Activated T-cell treated with anti-CD3 and anti-CD28 coated beads, Interleukin-2, amount 50 U/mL, for 72 hours (primary cell): ENCODE measurements at regions not wholly inside any gene's neighbourhood (a gene's known extent, or its start where the extent isn't known, plus 50 kb on each side); places are given as distances from the start of the nearest gene placed in this dataset.
A peak's percentile ranks its signal among the peaks of the same experiment; 100 is the strongest.
"Not testable (repeated sequence)": the region's sequence is repeated elsewhere in the genome, so short reads cannot be mapped to it uniquely, and the experiment has no call there.

ENCODE experiments used
- ATAC-seq, 2 donors: fragments of 150-1000 bp; cut with Tn5 transposase; replicated peaks in 1 of 2; 2 replicates each; pipeline ENCODE4 v1.10.0; 2021; ENCODE audit warnings: moderate library complexity in 2 of 2, mild to moderate bottlenecking in 1 of 2
- DNase-seq, 2 donors: peaks; one replicate each; pipeline ENCODE4 v3.0.0; 2021 to 2022; ENCODE audit warnings: mixed read lengths in 1 of 2
- H3K27ac Mint-ChIP-seq: one replicate; pipeline ENCODE4 v1.8.0; 2022; ENCODE audit warnings: mild to moderate bottlenecking, moderate library complexity, mixed read lengths
- H3K27me3 Mint-ChIP-seq: one replicate; pipeline ENCODE4 v1.8.0; 2022; ENCODE audit warnings: low read depth, mixed read lengths
- H3K36me3 Mint-ChIP-seq, 2 donors: one replicate each; pipeline ENCODE4 v1.8.0; 2022; ENCODE audit warnings: mixed read lengths in 2 of 2, mild to moderate bottlenecking in 1 of 2; ENCODE audit not compliant: insufficient read depth in 2 of 2
- H3K4me1 Mint-ChIP-seq: one replicate; pipeline ENCODE4 v1.8.0; 2022; ENCODE audit warnings: low read depth, mixed read lengths
- H3K4me3 Mint-ChIP-seq, 2 donors: one replicate each; pipeline ENCODE4 v1.8.0; 2022; ENCODE audit warnings: mild to moderate bottlenecking in 2 of 2, mixed read lengths in 2 of 2, moderate library complexity in 2 of 2
- H3K9me3 Mint-ChIP-seq, 2 donors: one replicate each; pipeline ENCODE4 v1.8.0; 2022; ENCODE audit warnings: mixed read lengths in 2 of 2

DNA sequence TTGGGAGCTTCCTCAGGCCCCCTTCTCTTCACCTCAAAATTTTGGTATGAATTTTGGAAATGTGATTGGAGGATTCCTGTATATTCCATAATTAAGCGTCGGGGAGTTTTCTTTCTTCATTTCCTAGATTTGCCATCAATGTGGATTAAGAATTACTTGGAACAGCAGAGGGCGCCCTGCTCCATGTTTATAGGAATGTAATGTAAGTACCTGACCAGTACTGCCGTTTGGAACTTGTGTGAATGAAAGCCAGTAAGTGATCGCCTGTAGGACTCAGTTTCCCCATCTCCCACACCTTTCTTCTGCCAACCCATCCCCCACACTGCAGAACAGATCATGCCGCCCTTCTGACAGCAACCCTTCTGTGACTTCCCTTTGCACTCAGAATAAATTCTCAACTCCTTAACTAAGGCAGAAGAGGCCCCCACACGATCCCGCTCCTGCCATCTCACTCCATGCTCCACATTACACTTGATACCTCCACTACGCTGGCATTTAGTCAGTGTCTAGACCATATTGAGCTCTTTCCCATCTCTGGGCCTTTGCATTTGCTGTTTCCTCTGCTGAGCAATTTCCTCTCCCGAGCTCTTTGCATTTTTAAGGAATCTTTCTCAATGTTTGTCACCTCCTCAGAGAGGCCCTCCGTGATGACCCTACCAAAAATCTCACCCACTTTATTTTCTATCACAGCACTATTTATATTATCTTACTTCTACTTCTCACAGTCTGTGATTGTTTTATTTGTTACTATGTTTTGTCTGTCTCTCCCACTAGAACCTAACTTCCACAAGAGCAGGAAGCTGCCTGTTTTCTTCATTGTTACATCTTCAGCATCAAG lies 79.5 kb upstream of the HTR4 start:
- H3K4me1 Mint-ChIP-seq = no peaks in the 10 kb centered on the region
- no peaks in the 10 kb centered on the region for H3K36me3 Mint-ChIP-seq
- peaks cover 31% of the 10 kb centered on the region for H3K27me3 Mint-ChIP-seq
- no peaks in the 10 kb centered on the region for H3K9me3 Mint-ChIP-seq
- no peak overlapping the region for H3K4me3 Mint-ChIP-seq
- H3K27ac Mint-ChIP-seq = no peak overlapping the region
- peak; percentile 74 to 75 for DNase-seq
- ATAC-seq = peak; percentile 30 to 36

DNA sequence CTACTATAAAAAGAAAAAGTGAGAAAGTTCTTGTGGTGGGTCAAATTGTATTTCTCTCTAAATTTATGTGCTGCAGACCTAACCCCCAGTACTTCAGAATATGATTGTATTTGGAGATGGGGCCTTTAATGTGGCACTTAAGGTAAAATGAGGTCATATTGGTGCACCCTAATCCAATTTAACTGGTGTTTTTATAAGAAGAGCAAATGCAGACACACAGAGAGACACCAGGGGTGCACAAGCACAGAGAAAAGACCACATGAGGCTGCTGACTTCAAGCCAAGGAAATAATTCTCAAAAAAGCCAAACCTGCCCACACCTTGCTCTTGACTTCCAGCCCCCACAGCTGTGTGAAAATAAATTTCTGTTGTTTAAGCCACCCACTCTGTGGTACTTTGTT lies 80.2 kb upstream of the HTR4 start:
- DNase-seq (no peak), ATAC-seq (no peak)
- H3K4me1 Mint-ChIP-seq = no peaks in the 10 kb centered on the region
- H3K9me3 Mint-ChIP-seq = no peaks in the 10 kb centered on the region
- no peak overlapping the region for H3K4me3 Mint-ChIP-seq
- H3K27ac Mint-ChIP-seq = no peak overlapping the region
- H3K27me3 Mint-ChIP-seq = peaks cover 35% of the 10 kb centered on the region
- H3K36me3 Mint-ChIP-seq = no peaks in the 10 kb centered on the region

DNA sequence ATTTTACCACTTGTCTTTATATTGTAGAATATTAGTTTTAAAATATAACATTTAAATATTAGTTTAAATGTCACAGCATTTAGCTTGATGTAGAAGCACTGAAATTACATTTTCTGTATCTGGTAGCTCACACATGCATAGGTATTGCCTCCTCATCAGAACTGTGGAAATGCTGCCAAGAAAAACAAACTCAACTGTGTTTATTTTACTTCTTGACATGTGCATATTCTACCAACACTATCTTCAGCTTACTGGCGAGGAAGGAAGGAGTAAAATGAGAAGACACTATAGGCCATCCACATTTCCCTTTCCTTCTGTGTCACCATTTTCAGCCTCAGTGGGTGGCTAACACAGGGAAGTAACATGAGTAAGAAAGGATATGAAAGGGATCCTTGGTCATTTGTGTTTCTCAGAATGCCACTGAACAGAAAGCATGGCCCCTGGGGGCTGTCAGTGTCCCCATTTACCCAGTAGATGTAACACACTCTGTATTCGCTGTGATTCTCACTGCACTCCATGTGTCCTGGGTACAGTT lies 81.0 kb upstream of the HTR4 start:
- no peak for DNase-seq
- Mint-ChIP-seq H3K4me3 (no peak overlapping the region), H3K36me3 (no peaks in the 10 kb centered on the region), H3K4me1 (no peaks in the 10 kb centered on the region), H3K27ac (no peak overlapping the region), H3K9me3 (no peaks in the 10 kb centered on the region), H3K27me3 (peaks cover 38% of the 10 kb centered on the region)
- ATAC-seq = no peak

DNA sequence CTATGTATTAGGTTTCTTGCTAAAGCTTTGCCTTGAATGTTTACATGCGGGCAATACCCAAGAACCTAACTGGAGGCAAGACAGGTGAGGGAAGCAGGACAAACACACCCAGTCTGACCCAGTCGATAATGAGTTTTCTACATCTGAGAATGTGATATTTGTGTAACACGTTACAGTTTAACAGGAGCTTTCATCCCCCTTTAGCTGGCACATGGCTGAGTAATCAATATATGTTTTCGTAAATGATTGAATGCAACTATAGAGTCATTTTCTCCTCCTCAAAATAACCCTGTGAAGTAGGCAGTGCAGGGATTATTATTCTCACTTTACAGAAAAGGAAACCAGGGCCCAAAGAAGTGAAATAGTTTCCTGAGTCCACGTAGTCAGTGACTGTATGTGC lies 84.7 kb upstream of the HTR4 start:
- DNase-seq (no peak), ATAC-seq (no peak)
- Mint-ChIP-seq H3K9me3 (no peaks in the 10 kb centered on the region), H3K27me3 (peaks cover 52% of the 10 kb centered on the region), H3K4me1 (no peaks in the 10 kb centered on the region), H3K4me3 (no peak overlapping the region), H3K36me3 (no peaks in the 10 kb centered on the region), H3K27ac (no peak overlapping the region)

DNA sequence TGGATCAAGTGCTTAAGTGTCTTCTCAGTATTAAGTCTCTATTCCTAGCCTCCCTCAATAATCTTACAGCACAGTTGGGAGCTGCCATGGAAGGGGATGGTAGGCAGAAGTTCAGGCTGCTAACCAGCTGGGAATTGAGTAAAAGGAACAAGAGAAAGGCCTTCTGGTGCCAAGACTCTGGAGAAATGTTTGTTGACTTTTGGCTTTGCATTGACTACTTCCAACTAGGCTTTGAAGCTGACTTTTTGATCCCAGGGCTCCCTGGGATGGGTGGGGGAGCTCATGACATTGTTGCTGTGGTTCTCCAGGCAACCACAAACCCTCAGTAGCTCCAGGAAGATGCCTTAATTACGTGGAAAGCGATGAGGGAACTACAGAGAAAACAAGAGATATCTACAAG lies 85.2 kb upstream of the HTR4 start:
- no peak overlapping the region for H3K27ac Mint-ChIP-seq
- no peak overlapping the region for H3K4me3 Mint-ChIP-seq
- H3K27me3 Mint-ChIP-seq = peaks cover 50% of the 10 kb centered on the region
- H3K9me3 Mint-ChIP-seq = no peaks in the 10 kb centered on the region
- H3K36me3 Mint-ChIP-seq = no peaks in the 10 kb centered on the region
- DNase-seq = no peak
- no peak for ATAC-seq
- no peaks in the 10 kb centered on the region for H3K4me1 Mint-ChIP-seq

DNA sequence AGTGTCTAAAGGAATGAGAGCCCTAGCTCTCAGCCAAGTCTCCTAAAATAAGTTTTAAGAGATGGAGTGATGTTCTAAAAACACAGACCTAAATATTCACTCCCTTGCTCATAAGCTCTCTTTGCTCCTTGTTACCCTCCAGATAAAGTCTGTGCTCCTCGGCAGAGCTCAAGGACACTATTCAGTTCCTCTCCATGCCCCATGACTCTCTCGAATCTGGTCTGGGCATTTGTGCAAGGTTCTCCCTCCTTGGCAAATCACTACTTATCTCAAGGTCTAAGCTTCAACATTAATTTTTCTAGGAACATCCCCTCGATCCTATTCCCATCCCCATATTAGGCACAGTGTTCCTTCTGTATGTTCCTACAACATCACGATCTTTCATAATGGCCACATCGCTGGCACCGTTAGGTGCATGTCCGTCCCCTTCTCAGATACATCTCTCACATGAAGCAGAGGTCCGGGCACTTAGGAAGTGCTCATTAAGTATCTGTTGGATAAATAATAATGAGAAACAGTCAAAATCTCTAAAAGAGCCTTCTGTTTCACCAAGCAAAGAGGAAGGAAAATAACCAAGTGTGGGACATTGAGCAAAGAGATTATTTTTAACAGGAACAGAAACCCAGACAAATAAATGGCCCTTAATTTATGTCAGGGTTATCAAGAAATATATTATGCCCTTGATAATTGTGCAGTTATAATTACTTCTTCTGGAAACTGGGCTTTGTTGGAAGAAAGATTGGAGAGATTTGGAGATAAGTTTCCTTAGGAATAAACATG lies 85.9 kb upstream of the HTR4 start:
- no peaks in the 10 kb centered on the region for H3K36me3 Mint-ChIP-seq
- H3K9me3 Mint-ChIP-seq = no peaks in the 10 kb centered on the region
- H3K27me3 Mint-ChIP-seq = peaks cover 57% of the 10 kb centered on the region
- H3K27ac Mint-ChIP-seq = no peak overlapping the region
- H3K4me1 Mint-ChIP-seq = no peaks in the 10 kb centered on the region
- ATAC-seq = no peak
- no peak for DNase-seq
- no peak overlapping the region for H3K4me3 Mint-ChIP-seq

DNA sequence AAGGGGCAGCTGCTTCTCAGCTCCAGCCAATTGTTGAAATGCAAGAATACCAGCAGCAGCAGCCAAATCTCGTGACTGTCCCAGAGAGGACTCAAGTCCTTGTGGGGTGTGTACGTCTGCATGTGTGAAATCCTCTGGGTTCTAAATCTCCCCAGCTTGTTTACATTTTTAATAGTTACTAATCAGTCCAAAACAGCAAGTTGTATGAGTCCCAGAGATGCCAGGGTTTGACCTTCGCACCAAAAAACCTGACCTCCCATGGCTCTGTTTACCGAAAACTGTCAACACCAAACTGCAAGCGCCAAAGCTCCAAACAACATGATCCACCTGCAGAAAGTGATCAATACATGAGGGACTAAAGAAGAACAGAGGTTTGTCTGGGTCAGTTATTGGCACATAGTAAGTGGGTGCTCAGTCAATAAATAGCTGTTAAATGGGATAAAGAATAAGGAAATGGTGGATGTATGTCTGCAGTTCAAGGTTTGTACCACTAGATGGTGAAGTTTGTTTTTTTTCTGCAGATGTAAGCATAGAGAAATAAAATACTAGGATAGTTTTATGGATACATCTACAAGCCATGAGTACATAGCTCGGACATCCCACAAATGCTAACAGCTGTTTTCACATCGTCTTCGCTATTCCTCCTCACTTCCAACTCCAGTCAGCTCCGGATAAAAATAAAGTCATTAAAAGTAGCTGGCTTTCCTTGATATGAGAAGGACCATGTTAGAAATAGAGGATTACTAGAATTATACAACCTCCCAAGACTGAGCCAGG lies 85.3 kb upstream of the ADRB2 start:
- no peaks in the 10 kb centered on the region for H3K4me1 Mint-ChIP-seq
- no peak overlapping the region for H3K27ac Mint-ChIP-seq
- H3K4me3 Mint-ChIP-seq = no peak overlapping the region
- no peaks in the 10 kb centered on the region for H3K9me3 Mint-ChIP-seq
- H3K27me3 Mint-ChIP-seq = peaks cover 55% of the 10 kb centered on the region
- peak in 1 of 2 donors; percentile 7 for DNase-seq
- H3K36me3 Mint-ChIP-seq = no peaks in the 10 kb centered on the region
- no peak for ATAC-seq

DNA sequence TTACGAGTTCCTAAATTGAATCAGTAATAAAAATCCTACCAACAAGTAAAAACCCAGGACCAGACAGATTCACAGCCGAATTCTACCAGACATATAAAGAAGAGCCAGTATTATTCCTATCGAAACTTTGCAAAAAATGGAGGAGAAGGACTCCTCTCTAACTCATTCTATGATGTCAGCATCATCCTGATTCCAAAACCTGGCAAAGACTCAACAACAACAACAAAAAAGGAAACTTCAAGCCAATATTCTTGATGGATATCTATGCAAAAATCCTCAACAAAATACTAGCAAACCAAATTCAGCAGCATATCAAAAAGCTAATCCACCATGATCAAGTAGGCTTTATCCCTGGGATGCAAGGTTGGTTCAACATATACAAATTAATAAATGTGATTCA lies 84.6 kb upstream of the ADRB2 start:
- not testable (repeated sequence) for H3K4me1 Mint-ChIP-seq, H3K9me3 Mint-ChIP-seq, DNase-seq, H3K27ac Mint-ChIP-seq, H3K36me3 Mint-ChIP-seq, ATAC-seq, H3K4me3 Mint-ChIP-seq
- H3K27me3 Mint-ChIP-seq = peaks cover 50% of the 10 kb centered on the region

DNA sequence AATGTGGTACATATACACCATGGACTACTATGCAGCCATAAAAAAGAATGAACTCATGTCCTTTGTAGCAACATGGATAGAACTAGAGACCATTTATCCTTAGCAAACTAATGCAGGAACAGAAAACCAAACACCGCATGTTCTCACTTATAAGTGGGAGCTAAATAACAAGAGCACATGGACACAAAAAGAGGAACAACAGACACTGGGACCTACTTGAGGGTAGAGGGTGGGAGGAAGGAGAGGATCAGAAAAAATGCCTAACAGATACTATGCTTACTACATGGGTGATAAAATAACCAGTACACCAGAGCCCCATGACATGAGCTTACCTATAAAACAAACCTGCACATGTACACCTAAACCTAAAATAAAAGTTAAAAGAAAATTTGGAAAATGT lies 82.0 kb upstream of the ADRB2 start:
- not testable (repeated sequence) for DNase-seq, H3K4me3 Mint-ChIP-seq, H3K4me1 Mint-ChIP-seq, H3K9me3 Mint-ChIP-seq, H3K27ac Mint-ChIP-seq, ATAC-seq, H3K36me3 Mint-ChIP-seq
- H3K27me3 Mint-ChIP-seq = peaks cover 49% of the 10 kb centered on the region

DNA sequence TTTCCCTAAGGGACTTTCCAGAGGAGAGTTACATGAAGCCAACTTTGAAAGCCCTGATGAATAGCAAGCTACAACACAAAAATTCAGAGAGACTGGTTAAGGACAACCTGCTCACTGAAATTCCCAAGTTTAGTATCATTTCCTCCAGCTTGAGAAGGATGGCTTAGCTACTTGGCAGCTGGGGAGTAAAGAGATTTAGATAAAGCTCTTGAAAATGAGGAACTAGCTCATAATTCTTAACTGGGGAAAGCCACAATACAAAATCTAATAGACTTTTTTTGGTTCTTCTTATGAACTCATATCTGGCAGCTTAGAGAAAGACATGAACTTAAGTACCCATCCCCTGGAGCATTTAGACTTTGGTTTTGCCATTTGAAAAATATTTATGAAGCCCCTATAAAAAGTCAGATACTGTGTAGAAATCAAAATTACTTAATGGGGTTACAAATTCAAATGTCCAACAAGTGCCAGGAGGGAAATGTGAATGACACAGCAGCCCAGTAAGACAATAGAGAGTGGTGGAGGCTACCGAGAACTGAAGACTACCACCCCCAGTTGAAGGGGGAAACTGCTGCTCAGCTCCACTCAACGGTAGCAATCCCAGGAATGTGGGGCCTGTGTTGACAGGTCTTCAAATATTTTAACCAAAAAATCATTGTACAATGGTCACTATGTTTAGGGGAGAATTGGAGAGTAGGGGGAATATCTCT lies 79.4 kb upstream of the ADRB2 start:
- H3K36me3 Mint-ChIP-seq = no peaks in the 10 kb centered on the region
- H3K27ac Mint-ChIP-seq = no peak overlapping the region
- no peaks in the 10 kb centered on the region for H3K4me1 Mint-ChIP-seq
- no peak overlapping the region for H3K4me3 Mint-ChIP-seq
- H3K9me3 Mint-ChIP-seq = no peaks in the 10 kb centered on the region
- H3K27me3 Mint-ChIP-seq = peaks cover 27% of the 10 kb centered on the region
- ATAC-seq = no peak
- DNase-seq = no peak

DNA sequence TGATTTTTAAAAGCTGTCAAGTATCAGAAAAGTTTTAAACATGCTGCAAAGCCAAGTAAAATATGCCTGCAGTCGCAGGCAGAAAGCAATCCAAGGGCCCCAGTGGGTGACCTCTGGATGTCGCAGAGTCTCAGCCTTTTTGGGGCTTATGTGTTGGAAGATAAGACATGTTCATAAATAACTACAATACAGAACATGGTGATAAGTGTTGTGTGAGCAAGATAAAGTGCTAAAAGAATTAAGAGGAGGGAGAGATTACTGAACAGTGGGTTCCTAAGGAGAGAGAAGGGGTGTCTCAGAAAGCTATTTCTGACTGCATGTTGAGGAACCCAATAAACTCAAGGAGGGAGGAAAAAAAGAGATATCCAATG lies 78.9 kb upstream of the ADRB2 start:
- Mint-ChIP-seq H3K27ac (no peak overlapping the region), H3K4me3 (no peak overlapping the region), H3K4me1 (no peaks in the 10 kb centered on the region), H3K27me3 (peaks cover 23% of the 10 kb centered on the region), H3K36me3 (no peaks in the 10 kb centered on the region), H3K9me3 (peaks cover 0 to 2% of the 10 kb centered on the region in 2 donors)
- DNase-seq (no peak), ATAC-seq (no peak)

DNA sequence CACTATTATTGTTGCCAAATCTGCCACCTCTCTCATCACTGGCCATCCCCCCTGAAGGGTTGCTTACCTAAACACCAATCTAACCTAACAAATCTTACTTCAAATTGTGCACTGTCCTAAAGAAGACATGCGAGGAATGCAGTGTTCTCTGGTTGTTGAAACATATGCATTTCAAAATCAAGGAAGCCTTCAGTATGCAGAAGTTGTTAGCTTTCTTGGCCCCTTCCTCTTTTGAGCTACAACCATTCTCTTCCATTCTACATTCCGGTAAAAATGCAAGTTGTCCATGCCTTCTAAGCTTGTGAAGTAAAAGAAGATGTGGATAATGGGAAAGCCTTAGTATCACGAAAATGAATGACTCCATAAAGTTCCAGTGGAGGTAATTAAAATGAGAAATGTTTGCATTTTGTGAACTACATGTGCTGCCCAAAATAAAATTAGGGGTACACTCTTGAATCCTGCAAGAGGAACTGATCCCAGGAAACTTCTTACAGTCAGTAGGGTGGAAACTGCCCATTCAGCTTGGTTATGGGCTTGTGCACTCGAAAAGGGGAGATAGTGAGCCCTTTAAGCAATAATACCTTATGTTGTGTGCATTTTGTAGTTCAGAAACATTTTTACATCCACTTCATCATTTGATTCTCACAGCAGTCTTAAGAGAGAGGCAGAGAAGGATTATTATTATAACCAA lies 77.6 kb upstream of the ADRB2 start:
- Mint-ChIP-seq H3K4me1 (no peaks in the 10 kb centered on the region), H3K27me3 (peaks cover 23% of the 10 kb centered on the region), H3K36me3 (peaks cover 0 to 4% of the 10 kb centered on the region in 2 donors), H3K4me3 (no peak overlapping the region), H3K9me3 (peaks cover 2 to 5% of the 10 kb centered on the region in 2 donors), H3K27ac (no peak overlapping the region)
- DNase-seq = no peak
- ATAC-seq = no peak
